Ovary (tissue), 3 donors: ENCODE measurements at regions not wholly inside any gene's neighbourhood (a gene's known extent, or its start where the extent isn't known, plus 50 kb on each side); places are given as distances from the start of the nearest gene placed in this dataset.

Experiments used
- CTCF ChIP-seq, 3 donors: fragments of 450-650 bp in 2 of 3; fragments of 200-600 bp in 1 of 3; IDR thresholded peaks; one replicate each; pipeline versions ENCODE4 v1.5.1 to v1.8.0; 2016 to 2022; ENCODE audit warnings: antibody characterized with exemption in 3 of 3, mild to moderate bottlenecking in 1 of 3
- EP300 ChIP-seq: sonication (generic); formaldehyde crosslinking; IDR thresholded peaks from one replicate; pipeline ENCODE4 v1.6.1; 2017; ENCODE audit warnings: antibody characterized with exemption
- POLR2A ChIP-seq: fragments of 450-650 bp; IDR thresholded peaks from one replicate; pipeline ENCODE4 v1.6.1; 2017; ENCODE audit warnings: antibody characterized with exemption, mild to moderate bottlenecking, moderate library complexity
- donor health status: DM: no; HTN: no; CAD: no.

DNA sequence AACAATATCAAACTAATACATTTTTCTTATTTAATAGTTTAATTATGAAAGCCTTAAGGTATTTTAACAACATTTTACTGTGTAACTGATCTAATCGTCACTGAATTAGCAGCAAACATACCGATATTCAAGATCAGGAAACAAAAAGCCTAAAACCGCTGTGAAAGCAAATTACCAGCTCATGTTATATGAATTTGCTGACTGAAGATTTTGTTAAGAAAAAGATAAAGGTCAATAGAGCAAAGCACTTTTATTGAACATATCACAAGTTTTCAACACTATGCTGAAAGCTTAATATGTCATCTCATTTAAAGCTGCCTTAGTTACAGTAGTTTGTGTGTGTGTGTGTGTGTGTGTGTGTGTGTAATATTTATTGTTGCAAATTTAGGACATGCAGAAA, 1634.9 kb upstream of the NUDT12 start:
- TF ChIP-seq EP300 (no peak), CTCF (IDR thresholded peaks at IDR 0.05) (no peak), POLR2A (no peak)
